ENCODE measurements at regions not wholly inside any gene's neighbourhood (a gene's known extent, or its start where the extent isn't known, plus 50 kb on each side); places are given as distances from the start of the nearest gene placed in this dataset.
"Not testable (repeated sequence)": the region's sequence is repeated elsewhere in the genome, so short reads cannot be mapped to it uniquely, and the experiment has no call there.

DNA sequence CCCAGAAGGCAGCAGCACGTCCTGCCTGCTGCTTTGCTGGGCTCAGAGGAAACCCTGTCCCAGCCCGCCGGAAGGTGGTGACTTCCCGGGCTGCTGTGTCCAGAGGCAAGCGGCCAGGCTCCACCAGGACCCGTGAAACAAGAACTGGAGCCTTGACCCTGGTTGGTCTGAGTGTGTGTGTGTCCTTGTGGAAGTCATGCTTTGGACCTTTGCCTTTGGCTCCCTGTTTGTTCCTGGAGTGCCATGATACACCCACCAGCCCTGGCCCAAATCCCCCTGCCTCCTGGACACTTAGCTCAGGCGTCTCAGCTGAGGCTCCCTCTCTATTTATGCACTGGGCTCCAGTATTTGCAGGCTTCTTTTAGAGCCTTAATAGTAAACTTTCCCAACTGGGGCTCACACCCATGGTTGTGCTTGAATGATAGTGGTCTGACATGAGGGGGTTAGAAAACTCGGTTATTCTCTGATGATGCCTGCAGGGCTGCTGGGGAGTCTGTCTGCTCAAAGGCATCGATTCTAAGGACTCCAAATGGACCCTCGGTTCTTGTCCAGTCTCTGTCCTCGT lies 72.2 kb downstream of the C9orf50 start:
- H3K9me3 ChIP-seq (ENCODE audit: control insufficient read depth in 4 of 4, insufficient read depth in 3 of 4, low read length in 3 of 4) = no peaks in the 10 kb centered on the region
- H3K9ac ChIP-seq (ENCODE audit: insufficient read depth in 1 of 2, low read length in 2 of 2) = peak overlapping the region in 1 of 2 donors; percentile 23
- H3K36me3 ChIP-seq (ENCODE audit: control insufficient read depth in 4 of 4, insufficient read depth in 4 of 4, low read length in 4 of 4) = no peaks in the 10 kb centered on the region
- no peak overlapping the region for H3K4me3 ChIP-seq
- DNase-seq (peak in 1 of 3 donors; percentile 34), ATAC-seq (ENCODE audit: insufficient read depth, low FRiP score) (no peak)
- H3K27ac ChIP-seq (ENCODE audit: low read depth in 1 of 2, low read length in 1 of 2) = peak overlapping the region in 1 of 2 donors; percentile 18
- WGBS, 2 donors = 69 to 80% methylated on average over 11 of the region's 11 CpGs
- peaks cover 0 to 22% (median 11%) of the 10 kb centered on the region in 5 donors for H3K4me1 ChIP-seq (ENCODE audit: control insufficient read depth in 5 of 5, insufficient read depth in 5 of 5, low read length in 5 of 5)
- no peaks in the 10 kb centered on the region for H3K27me3 ChIP-seq (ENCODE audit: control insufficient read depth in 3 of 3, insufficient read depth in 3 of 3, low read length in 2 of 3)
- TF ChIP-seq, protein P1, sequence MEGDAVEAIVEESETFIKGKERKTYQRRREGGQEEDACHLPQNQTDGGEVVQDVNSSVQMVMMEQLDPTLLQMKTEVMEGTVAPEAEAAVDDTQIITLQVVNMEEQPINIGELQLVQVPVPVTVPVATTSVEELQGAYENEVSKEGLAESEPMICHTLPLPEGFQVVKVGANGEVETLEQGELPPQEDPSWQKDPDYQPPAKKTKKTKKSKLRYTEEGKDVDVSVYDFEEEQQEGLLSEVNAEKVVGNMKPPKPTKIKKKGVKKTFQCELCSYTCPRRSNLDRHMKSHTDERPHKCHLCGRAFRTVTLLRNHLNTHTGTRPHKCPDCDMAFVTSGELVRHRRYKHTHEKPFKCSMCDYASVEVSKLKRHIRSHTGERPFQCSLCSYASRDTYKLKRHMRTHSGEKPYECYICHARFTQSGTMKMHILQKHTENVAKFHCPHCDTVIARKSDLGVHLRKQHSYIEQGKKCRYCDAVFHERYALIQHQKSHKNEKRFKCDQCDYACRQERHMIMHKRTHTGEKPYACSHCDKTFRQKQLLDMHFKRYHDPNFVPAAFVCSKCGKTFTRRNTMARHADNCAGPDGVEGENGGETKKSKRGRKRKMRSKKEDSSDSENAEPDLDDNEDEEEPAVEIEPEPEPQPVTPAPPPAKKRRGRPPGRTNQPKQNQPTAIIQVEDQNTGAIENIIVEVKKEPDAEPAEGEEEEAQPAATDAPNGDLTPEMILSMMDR (IDR thresholded peaks at IDR 0.05; ENCODE audit: control extremely low read depth, extremely low read depth) = no peak

DNA sequence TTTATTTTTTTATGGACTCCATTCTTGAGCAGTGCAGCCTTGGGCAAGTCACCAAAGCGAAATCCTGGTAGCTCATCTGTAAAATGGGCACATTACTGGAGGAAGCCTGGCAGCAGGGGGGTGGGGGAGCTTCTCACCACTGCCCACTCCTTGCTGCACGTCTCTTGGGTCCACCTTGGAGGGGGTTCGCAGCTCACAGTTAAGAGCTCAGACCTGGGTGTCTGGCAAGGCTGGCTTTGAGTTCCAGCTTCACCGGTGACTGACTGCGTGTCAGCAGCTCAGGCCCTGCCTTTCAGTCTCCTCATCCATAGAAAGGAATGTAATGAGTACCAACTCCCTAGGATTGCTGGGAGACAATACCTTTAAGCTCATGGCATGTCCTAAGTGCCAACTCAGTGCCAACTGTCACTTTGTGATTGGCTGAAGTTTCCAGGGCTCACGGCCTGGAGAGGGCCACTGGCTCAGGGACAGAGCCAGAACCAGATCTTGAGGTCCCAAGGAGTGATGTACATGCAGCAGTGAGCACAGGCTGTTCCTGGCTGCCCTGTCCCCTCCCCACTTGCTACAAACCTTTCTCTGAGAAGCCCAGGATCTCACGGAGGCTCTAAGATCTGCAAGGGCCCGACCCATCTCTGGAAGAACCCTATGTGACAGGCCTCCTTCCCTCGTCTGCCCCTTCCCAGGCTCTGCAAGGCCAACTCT lies 72.9 kb downstream of the C9orf50 start:
- Histone ChIP-seq H3K9me3 (ENCODE audit: control insufficient read depth in 4 of 4, insufficient read depth in 3 of 4, low read length in 3 of 4) (no peaks in the 10 kb centered on the region), H3K4me1 (ENCODE audit: control insufficient read depth in 5 of 5, insufficient read depth in 5 of 5, low read length in 5 of 5) (peaks cover 0 to 22% (median 11%) of the 10 kb centered on the region in 5 donors), H3K9ac (ENCODE audit: insufficient read depth in 1 of 2, low read length in 2 of 2) (no peak overlapping the region), H3K36me3 (ENCODE audit: control insufficient read depth in 4 of 4, insufficient read depth in 4 of 4, low read length in 4 of 4) (no peaks in the 10 kb centered on the region), H3K27ac (ENCODE audit: low read depth in 1 of 2, low read length in 1 of 2) (no peak overlapping the region), H3K27me3 (ENCODE audit: control insufficient read depth in 3 of 3, insufficient read depth in 3 of 3, low read length in 2 of 3) (no peaks in the 10 kb centered on the region), H3K4me3 (no peak overlapping the region)
- 85% methylated on average over 9 of the region's 9 CpGs for WGBS, 2 donors
- TF ChIP-seq, protein P1 (IDR thresholded peaks at IDR 0.05; ENCODE audit: control extremely low read depth, extremely low read depth) = no peak
- no peak for DNase-seq
- ATAC-seq (ENCODE audit: insufficient read depth, low FRiP score) = no peak

DNA sequence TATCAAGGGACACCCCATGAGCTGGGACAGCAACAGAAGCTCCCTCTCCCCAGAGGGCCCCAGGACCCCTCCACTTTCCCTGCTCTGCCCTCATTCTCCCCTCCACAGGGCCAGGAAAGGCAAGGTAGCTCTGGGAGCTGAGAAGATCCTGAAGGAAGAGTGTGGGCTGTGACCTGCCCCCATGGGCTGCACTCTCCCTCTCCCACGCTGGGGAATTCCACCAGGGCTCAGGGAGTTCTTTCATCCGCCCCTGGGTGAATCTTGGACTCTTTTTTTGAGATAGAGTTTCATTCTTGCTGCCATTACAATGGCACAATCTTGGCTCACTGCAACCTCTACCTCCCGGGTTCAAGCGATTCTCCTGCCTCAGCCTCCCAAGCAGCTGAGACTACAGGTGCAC lies 73.8 kb downstream of the C9orf50 start:
- Histone ChIP-seq H3K27me3 (ENCODE audit: control insufficient read depth in 3 of 3, insufficient read depth in 3 of 3, low read length in 2 of 3) (no peaks in the 10 kb centered on the region), H3K4me1 (ENCODE audit: control insufficient read depth in 5 of 5, insufficient read depth in 5 of 5, low read length in 5 of 5) (peaks cover 0 to 22% (median 11%) of the 10 kb centered on the region in 5 donors), H3K9me3 (ENCODE audit: control insufficient read depth in 4 of 4, insufficient read depth in 3 of 4, low read length in 3 of 4) (no peaks in the 10 kb centered on the region), H3K9ac (ENCODE audit: insufficient read depth in 1 of 2, low read length in 2 of 2) (no peak overlapping the region), H3K4me3 (no peak overlapping the region), H3K27ac (ENCODE audit: low read depth in 1 of 2, low read length in 1 of 2) (no peak overlapping the region), H3K36me3 (ENCODE audit: control insufficient read depth in 4 of 4, insufficient read depth in 4 of 4, low read length in 4 of 4) (no peaks in the 10 kb centered on the region)
- ATAC-seq (ENCODE audit: insufficient read depth, low FRiP score) (no peak), DNase-seq (no peak)
- TF ChIP-seq, protein P1 (IDR thresholded peaks at IDR 0.05; ENCODE audit: control extremely low read depth, extremely low read depth) = no peak
- 85 to 87% methylated on average over 4 of the region's 4 CpGs for WGBS, 2 donors

DNA sequence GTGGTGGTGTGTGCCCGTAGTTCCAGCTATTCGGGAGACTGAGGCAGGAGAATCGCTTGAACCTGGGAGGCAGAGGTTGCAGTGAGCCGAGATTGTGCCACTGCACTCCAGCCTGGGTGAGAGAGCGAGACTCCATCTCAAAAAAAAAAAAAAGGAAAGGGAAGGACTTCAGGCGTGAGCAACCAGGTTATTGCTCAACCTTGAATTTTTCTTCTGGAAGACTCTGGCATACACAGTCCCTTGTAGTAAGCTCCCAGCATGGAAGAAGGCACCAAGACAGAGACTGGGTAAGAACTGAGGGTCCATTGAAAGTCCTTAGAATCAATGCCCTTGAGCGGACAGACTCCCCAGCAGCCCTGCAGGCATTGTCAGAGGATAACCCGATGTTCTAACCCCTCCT lies 75.0 kb downstream of the C9orf50 start:
- not testable (repeated sequence) for ATAC-seq (ENCODE audit: insufficient read depth, low FRiP score); H3K4me3 ChIP-seq; H3K9ac ChIP-seq (ENCODE audit: insufficient read depth in 1 of 2, low read length in 2 of 2); H3K27me3 ChIP-seq (ENCODE audit: control insufficient read depth in 3 of 3, insufficient read depth in 3 of 3, low read length in 2 of 3); H3K9me3 ChIP-seq (ENCODE audit: control insufficient read depth in 4 of 4, insufficient read depth in 3 of 4, low read length in 3 of 4); H3K27ac ChIP-seq (ENCODE audit: low read depth in 1 of 2, low read length in 1 of 2); H3K36me3 ChIP-seq (ENCODE audit: control insufficient read depth in 4 of 4, insufficient read depth in 4 of 4, low read length in 4 of 4); DNase-seq
- WGBS, 2 donors = 69 to 94% methylated on average over 8 of the region's 8 CpGs
- peaks cover 0 to 18% (median 11%) of the 10 kb centered on the region in 5 donors for H3K4me1 ChIP-seq (ENCODE audit: control insufficient read depth in 5 of 5, insufficient read depth in 5 of 5, low read length in 5 of 5)

All from lung (tissue), 11 donors.